ENCODE measurements at regions not wholly inside any gene's neighbourhood (a gene's known extent, or its start where the extent isn't known, plus 50 kb on each side); places are given as distances from the start of the nearest gene placed in this dataset.
A peak's percentile ranks its signal among the peaks of the same experiment; 100 is the strongest.

DNA sequence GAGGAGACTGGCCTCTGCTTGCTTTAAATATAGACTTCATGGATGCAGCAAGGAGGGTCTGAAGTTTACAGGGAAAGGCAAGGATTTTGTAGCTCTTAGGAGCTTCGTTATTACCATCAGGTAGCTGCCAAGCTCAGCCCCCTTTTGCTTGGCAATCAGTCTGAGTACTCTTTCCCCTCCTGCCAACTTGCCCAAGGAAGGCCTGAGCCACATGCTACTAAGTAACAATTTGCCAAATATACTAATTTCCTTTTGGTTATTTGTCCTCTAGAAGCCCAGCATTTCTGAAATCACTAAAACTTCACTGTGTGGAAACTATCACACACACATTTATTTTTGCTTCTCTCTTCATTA, 85.5 kb upstream of the ITPRID2 start:
- in situ Hi-C loops (cut with MboI), result no loop called here

DNA sequence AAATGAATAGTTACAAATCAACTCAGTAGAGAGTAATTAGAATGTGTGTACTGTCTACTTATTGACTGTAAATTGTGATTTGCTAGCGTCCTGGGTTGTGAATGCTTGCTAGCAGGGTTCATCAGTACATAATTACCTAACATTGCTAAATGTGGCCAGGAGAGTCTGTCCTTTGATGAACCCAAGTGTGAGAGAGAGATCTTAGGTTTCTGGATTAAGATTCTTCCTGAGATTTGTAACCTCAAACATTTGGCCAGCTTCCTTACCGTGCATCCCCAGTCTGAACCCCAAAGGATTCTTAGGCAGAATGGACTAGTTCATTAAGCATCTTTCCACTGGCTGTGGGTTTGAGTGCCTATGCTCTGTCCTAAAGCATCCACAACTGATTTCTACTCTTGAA, 84.0 kb upstream of the ITPRID2 start:
- peaks cover 22% of the 10 kb centered on the region for H3F3A ChIP-seq (ENCODE audit: insufficient read depth)
- no peaks in the 10 kb centered on the region for H3K9me3 ChIP-seq (ENCODE audit: low read depth)
- TF ChIP-seq EZH2phosphoT487 (IDR thresholded peaks at IDR 0.05; ENCODE audit: insufficient read depth, low read depth) (no peak), EZH2 (IDR thresholded peaks at IDR 0.05; ENCODE audit: insufficient read depth, poor library complexity, severe bottlenecking) (no peak)
- peaks cover 38% of the 10 kb centered on the region for H3K4me1 ChIP-seq (ENCODE audit: insufficient read depth)
- no peaks in the 10 kb centered on the region for H3K27me3 ChIP-seq (replicated peaks; ENCODE audit: insufficient read depth)
- in situ Hi-C loops (cut with MboI), result no loop called here
- H4K20me1 ChIP-seq (ENCODE audit: insufficient read depth), result no peaks in the 10 kb centered on the region
- WGBS, 2 experiments (ENCODE audit: low coverage in 1 of 2, low lambda C conversion rate in 2 of 2, missing lambda C conversion rate in 2 of 2), result 74 to 76% methylated on average over 2 of the region's 2 CpGs
- H3K4me2 ChIP-seq (ENCODE audit: unreplicated experiment), result no peak overlapping the region
- H3K9ac ChIP-seq, result no peak overlapping the region
- H3K9me2 ChIP-seq (ENCODE audit: insufficient read depth), result no peaks in the 10 kb centered on the region
- H3K36me3 ChIP-seq (ENCODE audit: low read depth), result no peaks in the 10 kb centered on the region
- no peak overlapping the region for H3K27ac ChIP-seq
- H3K79me2 ChIP-seq (ENCODE audit: insufficient read depth), result no peaks in the 10 kb centered on the region
- H2AFZ ChIP-seq, result no peak overlapping the region
- DNase-seq, result no peak
- no peak overlapping the region for H3K4me3 ChIP-seq

More for the DNA sequence above, 85.5 kb upstream of the ITPRID2 start:
- Histone ChIP-seq H3K79me2 (ENCODE audit: insufficient read depth) (no peaks in the 10 kb centered on the region), H3K9ac (no peak overlapping the region), H3K27ac (no peak overlapping the region), H3K4me2 (ENCODE audit: unreplicated experiment) (peak overlapping the region; percentile 49), H4K20me1 (ENCODE audit: insufficient read depth) (no peaks in the 10 kb centered on the region), H3K4me1 (ENCODE audit: insufficient read depth) (peaks cover 23% of the 10 kb centered on the region), H2AFZ (peak overlapping the region; percentile 45; the same call in 1 of the 2 replicates), H3K27me3 (replicated peaks; ENCODE audit: insufficient read depth) (no peaks in the 10 kb centered on the region), H3K9me3 (ENCODE audit: low read depth) (no peaks in the 10 kb centered on the region), H3F3A (ENCODE audit: insufficient read depth) (peaks cover 16% of the 10 kb centered on the region), H3K9me2 (ENCODE audit: insufficient read depth) (no peaks in the 10 kb centered on the region), H3K36me3 (ENCODE audit: low read depth) (no peaks in the 10 kb centered on the region), H3K4me3 (no peak overlapping the region)
- DNase-seq, result no peak
- 16 to 28% methylated on average over 1 of the region's 1 CpG for WGBS, 2 experiments (ENCODE audit: low coverage in 1 of 2, low lambda C conversion rate in 2 of 2, missing lambda C conversion rate in 2 of 2)
- no peak for TF ChIP-seq EZH2phosphoT487 (IDR thresholded peaks at IDR 0.05; ENCODE audit: insufficient read depth, low read depth)
- no peak for TF ChIP-seq EZH2 (IDR thresholded peaks at IDR 0.05; ENCODE audit: insufficient read depth, poor library complexity, severe bottlenecking)

DNA sequence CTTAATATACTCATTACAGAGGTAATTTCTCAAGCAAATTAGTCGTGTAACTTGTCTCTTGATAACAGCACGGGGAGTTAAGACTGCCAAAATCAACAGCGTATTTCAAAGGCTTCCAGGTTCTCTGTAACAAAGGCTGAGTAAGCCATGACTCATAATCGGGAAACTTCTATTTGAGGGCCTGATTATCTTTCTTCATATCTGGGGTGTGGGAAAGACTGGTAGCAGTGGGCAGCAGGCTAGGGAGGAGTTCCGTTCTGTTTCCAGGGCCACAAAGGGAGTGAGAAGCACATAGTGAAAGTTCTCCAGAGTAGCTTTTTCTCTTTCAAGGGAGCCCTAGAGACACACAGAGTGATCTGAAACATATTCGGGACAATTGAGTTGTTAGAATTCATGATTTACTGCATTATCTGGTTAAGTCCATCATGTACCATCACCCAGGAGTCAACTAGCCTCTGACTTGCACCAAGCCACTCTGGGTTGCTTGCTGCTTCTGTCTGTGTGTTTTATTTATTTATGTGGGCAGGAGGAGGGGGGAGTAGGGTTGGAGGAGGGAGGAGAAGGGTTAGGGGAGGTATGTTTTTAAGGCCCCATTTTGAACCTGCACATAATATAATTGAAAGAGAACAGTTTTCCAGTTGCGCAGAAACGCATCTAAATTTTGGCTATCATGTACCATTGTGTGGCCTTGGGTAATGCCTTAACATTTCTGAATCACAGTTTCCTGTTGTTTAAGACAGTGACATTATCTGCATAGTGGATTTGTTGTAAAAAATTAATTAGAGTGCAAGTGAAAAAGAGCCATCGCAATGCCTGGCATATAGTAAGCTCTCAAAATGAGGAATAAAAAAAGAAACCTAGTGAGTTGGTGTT, 80.5 kb upstream of the ITPRID2 start:
- peaks cover 34% of the 10 kb centered on the region for H3K4me1 ChIP-seq (ENCODE audit: insufficient read depth)
- TF ChIP-seq EZH2 (IDR thresholded peaks at IDR 0.05; ENCODE audit: insufficient read depth, poor library complexity, severe bottlenecking) (no peak), EZH2phosphoT487 (IDR thresholded peaks at IDR 0.05; ENCODE audit: insufficient read depth, low read depth) (no peak)
- no peaks in the 10 kb centered on the region for H3K9me2 ChIP-seq (ENCODE audit: insufficient read depth)
- in situ Hi-C loops (cut with MboI), result no loop called here
- H2AFZ ChIP-seq, result 0 out of 2 replicates have a peak overlapping the region, but pooled peaks have one; percentile 6
- H3K9me3 ChIP-seq (ENCODE audit: low read depth), result no peaks in the 10 kb centered on the region
- DNase-seq, result peak; percentile 84
- peak overlapping the region; percentile 46 for H3K4me2 ChIP-seq (ENCODE audit: unreplicated experiment)
- 0 out of 2 replicates have a peak overlapping the region, but pooled peaks have one; percentile 25 for H3K27ac ChIP-seq
- no peaks in the 10 kb centered on the region for H4K20me1 ChIP-seq (ENCODE audit: insufficient read depth)
- 0 out of 2 replicates have a peak overlapping the region, but pooled peaks have one; percentile 12 for H3K4me3 ChIP-seq
- H3K27me3 ChIP-seq (replicated peaks; ENCODE audit: insufficient read depth), result no peaks in the 10 kb centered on the region
- peaks cover 11% of the 10 kb centered on the region for H3F3A ChIP-seq (ENCODE audit: insufficient read depth)
- no peaks in the 10 kb centered on the region for H3K36me3 ChIP-seq (ENCODE audit: low read depth)
- no peaks in the 10 kb centered on the region for H3K79me2 ChIP-seq (ENCODE audit: insufficient read depth)
- H3K9ac ChIP-seq, result no peak overlapping the region
- 52 to 57% methylated on average over 9 of the region's 9 CpGs for WGBS, 2 experiments (ENCODE audit: low coverage in 1 of 2, low lambda C conversion rate in 2 of 2, missing lambda C conversion rate in 2 of 2)

DNA sequence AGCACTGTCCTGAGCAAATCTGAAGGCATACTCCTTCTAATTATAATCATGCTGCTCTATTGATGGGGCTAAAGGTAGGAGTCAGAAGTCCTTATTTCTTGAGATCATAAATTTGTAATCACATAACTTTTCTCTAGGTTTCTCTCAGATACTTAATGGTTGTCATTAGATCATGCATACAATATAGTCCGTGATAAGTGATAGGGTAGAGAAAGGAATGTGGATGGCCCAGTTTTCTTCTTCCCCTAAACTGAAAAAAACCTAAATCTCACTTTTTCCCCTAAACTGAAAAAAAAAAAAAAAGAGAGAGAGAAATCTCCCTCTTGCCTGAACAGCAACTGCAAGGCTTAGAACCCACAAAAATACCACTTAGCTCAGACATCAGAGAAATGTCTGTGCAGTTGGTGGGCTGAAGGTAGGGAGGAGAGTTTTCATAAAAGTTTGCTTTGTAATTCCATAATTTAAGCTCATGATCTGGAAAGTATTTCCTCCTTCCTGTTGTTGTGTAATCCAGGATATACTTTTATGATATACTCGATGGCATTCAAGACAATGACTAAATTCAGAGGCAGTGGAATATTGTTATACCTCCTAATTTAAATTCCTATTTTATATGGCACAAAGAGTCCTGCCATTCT, 79.3 kb upstream of the ITPRID2 start:
- H3F3A ChIP-seq (ENCODE audit: insufficient read depth), result peaks cover 11% of the 10 kb centered on the region
- no peaks in the 10 kb centered on the region for H3K9me3 ChIP-seq (ENCODE audit: low read depth)
- H3K4me2 ChIP-seq (ENCODE audit: unreplicated experiment), result no peak overlapping the region
- 29 to 34% methylated on average over 2 of the region's 2 CpGs for WGBS, 2 experiments (ENCODE audit: low coverage in 1 of 2, low lambda C conversion rate in 2 of 2, missing lambda C conversion rate in 2 of 2)
- H2AFZ ChIP-seq, result peak overlapping the region; percentile 49; the same call in 1 of the 2 replicates
- in situ Hi-C loops (cut with MboI), result no loop called here
- H3K36me3 ChIP-seq (ENCODE audit: low read depth), result no peaks in the 10 kb centered on the region
- DNase-seq, result peak; percentile 36
- no peak overlapping the region for H3K9ac ChIP-seq
- H3K9me2 ChIP-seq (ENCODE audit: insufficient read depth), result no peaks in the 10 kb centered on the region
- H3K27me3 ChIP-seq (replicated peaks; ENCODE audit: insufficient read depth), result no peaks in the 10 kb centered on the region
- no peak for TF ChIP-seq EZH2 (IDR thresholded peaks at IDR 0.05; ENCODE audit: insufficient read depth, poor library complexity, severe bottlenecking)
- TF ChIP-seq EZH2phosphoT487 (IDR thresholded peaks at IDR 0.05; ENCODE audit: insufficient read depth, low read depth), result no peak
- no peak overlapping the region for H3K4me3 ChIP-seq
- peaks cover 31% of the 10 kb centered on the region for H3K4me1 ChIP-seq (ENCODE audit: insufficient read depth)
- H3K27ac ChIP-seq, result peak overlapping the region; percentile 10; the same call in 1 of the 2 replicates
- no peaks in the 10 kb centered on the region for H4K20me1 ChIP-seq (ENCODE audit: insufficient read depth)
- no peaks in the 10 kb centered on the region for H3K79me2 ChIP-seq (ENCODE audit: insufficient read depth)

Measured in GM23248 (cell line).